VCaP (cell line): ENCODE measurements at regions not wholly inside any gene's neighbourhood (a gene's known extent, or its start where the extent isn't known, plus 50 kb on each side); places are given as distances from the start of the nearest gene placed in this dataset.

ENCODE experiments used
- H3K27ac ChIP-seq: fragments of 450-650 bp; 2 replicates; pipeline ENCODE4 v1.5.1; 2017
- TF ChIP-seq, protein P1 (sequence below): fragments of 450-650 bp; conservative IDR thresholded peaks from 2 replicates; pipeline ENCODE4 v1.5.1; 2017; ENCODE audit warnings: mild to moderate bottlenecking, moderate library complexity

DNA sequence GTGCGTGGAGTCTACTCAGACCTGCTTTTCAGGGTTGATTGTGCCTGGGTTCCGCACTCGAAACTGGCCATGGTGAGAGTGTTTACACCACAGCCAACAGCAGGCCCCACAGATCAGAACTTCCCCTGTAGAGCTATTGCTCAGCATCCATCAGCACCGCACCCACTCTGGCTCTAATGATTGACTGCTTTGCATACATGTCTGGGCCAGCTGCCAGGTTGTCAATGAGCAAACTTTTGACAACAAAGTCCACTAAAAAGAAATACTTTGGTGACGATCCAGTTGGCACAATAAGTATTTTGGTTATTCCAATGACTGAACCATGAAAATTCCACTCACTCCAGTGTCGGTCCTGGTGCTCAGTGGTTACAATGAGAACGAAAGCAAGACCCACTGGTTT is 190.7 kb downstream of the FOXL1 start:
- TF ChIP-seq, protein P1, sequence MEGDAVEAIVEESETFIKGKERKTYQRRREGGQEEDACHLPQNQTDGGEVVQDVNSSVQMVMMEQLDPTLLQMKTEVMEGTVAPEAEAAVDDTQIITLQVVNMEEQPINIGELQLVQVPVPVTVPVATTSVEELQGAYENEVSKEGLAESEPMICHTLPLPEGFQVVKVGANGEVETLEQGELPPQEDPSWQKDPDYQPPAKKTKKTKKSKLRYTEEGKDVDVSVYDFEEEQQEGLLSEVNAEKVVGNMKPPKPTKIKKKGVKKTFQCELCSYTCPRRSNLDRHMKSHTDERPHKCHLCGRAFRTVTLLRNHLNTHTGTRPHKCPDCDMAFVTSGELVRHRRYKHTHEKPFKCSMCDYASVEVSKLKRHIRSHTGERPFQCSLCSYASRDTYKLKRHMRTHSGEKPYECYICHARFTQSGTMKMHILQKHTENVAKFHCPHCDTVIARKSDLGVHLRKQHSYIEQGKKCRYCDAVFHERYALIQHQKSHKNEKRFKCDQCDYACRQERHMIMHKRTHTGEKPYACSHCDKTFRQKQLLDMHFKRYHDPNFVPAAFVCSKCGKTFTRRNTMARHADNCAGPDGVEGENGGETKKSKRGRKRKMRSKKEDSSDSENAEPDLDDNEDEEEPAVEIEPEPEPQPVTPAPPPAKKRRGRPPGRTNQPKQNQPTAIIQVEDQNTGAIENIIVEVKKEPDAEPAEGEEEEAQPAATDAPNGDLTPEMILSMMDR, result no peak
- no peak overlapping the region for H3K27ac ChIP-seq

GRCh38 chr16:86771506-86772460 is 193.4 kb downstream of the FOXL1 start:
- H3K27ac ChIP-seq, result no peak overlapping the region
- TF ChIP-seq, protein P1, result no peak

DNA sequence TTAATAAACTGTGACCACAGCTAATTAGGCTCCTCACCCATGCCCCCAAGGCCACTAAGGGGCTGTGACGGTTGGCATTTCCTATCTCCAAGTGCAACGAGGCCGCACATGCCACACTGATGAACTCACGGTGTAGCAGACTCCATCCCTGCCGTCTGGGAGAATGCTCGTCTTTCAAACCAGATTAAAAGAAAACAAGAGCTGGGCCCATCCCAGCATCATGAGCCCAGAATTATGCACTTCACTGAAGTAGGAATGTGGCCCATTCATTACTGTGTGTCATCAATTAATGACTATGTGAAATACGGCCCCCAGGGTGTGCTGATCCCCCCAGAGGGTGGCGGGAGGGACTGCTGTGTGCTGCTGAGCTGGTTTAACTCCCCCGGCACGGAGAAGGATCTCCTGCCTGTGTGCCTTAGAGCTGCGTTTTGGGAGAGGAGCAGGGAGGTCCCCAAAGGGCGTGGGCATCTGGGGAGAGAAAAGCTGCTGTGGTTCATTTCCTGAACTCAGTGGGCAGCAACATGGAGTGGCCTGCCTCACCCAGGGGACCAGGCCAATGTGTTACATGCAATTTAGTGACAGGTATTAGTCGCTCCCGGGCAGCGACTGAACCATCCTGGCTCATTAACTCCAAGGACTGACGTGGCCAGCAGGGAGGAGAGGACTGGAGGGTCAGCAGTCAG is 194.5 kb downstream of the FOXL1 start:
- no peak overlapping the region for H3K27ac ChIP-seq
- TF ChIP-seq, protein P1, result no peak

DNA sequence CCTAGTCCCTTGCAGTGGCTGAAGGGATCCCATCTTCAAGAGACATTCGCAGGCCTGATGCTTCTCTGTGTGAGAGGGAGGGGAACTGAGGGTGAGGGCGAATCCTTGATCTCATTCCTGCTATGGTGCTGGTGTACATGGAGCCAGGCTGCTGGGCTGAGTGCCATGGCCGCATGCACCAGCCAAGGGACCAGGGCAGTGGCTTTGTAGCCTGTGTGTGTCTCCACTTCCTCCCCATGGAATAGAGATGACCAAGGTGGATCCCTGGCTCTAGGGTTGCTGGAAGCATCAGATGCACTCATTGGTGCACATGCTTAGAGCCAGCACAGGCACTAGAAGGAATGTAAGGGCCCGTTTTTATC is 195.0 kb downstream of the FOXL1 start:
- TF ChIP-seq, protein P1, result no peak
- no peak overlapping the region for H3K27ac ChIP-seq

GRCh38 chr16:86774931-86775330 is 196.6 kb downstream of the FOXL1 start:
- no peak overlapping the region for H3K27ac ChIP-seq
- TF ChIP-seq, protein P1, result no peak

GRCh38 chr16:86775511-86775921 is 197.2 kb downstream of the FOXL1 start:
- TF ChIP-seq, protein P1, result no peak
- no peak overlapping the region for H3K27ac ChIP-seq

DNA sequence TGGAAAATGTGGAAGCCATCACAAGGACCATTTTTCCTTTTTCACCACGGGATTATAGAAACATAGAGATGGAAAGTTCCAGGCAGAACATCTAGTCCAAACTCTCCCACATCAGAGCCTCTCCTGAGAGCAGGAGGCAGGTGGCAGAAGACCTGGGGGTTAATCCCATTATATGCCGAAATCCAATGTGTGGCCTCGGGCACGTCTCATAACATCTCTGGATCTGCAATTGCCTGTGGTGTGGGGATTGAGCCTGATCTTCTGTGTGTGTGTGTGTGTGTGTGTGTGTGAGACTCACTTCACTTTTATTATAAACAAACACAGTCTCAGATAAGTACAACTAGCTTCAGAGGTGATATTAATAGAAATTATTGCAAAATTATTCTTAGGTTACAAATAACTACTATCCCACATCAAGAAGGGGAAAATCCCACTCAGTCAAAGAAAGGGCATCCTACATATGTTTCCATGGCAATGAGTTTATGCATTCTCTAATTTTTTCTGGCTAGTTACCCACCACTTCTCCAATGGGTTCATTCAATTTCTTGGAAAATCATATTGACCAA is 199.1 kb downstream of the FOXL1 start:
- H3K27ac ChIP-seq, result no peak overlapping the region
- TF ChIP-seq, protein P1, result no peak
